Body of pancreas (tissue), 4 donors: ENCODE measurements at regions not wholly inside any gene's neighbourhood (a gene's known extent, or its start where the extent isn't known, plus 50 kb on each side); places are given as distances from the start of the nearest gene placed in this dataset.

ENCODE experiments used
- ATAC-seq: fragments of 150-250 bp; one replicate; pipeline ENCODE4 v1.9.1; 2016
- DNase-seq, 4 donors: peaks; one replicate each; pipeline ENCODE4 v3.0.0-alpha.2; 2019
- H3K27ac ChIP-seq, 4 donors: fragments of 200-600 bp; sonication (generic); 1 replicate in 3 of 4; 2 replicates in 1 of 4; pipeline versions ENCODE4 v1.5.1 to v1.6.1; 2016 to 2019; ENCODE audit warnings: mild to moderate bottlenecking in 1 of 4, mixed read lengths in 1 of 4, moderate library complexity in 1 of 4
- H3K27me3 ChIP-seq, 2 donors: fragments of 200-600 bp; sonication (generic); one replicate each; pipeline ENCODE4 v1.6.0; 2016; ENCODE audit warnings: mild to moderate bottlenecking in 1 of 2
- H3K36me3 ChIP-seq, 2 donors: fragments of 200-600 bp; sonication (generic); replicated peaks in 1 of 2; 2 replicates each; pipeline ENCODE4 v1.5.1; 2016; ENCODE audit warnings: low read depth in 2 of 2; ENCODE audit not compliant: insufficient read depth in 1 of 2
- H3K4me1 ChIP-seq: fragments of 200-600 bp; sonication (generic); one replicate; pipeline ENCODE4 v1.6.0; 2016
- H3K4me3 ChIP-seq, 2 donors: fragments of 200-600 bp; sonication (generic); 1 replicate in 1 of 2; 2 replicates in 1 of 2; pipeline ENCODE4 v1.5.1; 2016 to 2019
- H3K9me3 ChIP-seq, 3 donors: fragments of 200-600 bp; sonication (generic); 1 replicate in 2 of 3; 2 replicates in 1 of 3; pipeline ENCODE4 v1.5.1; 2016
- CTCF ChIP-seq, 7 experiments: fragments of 450-650 bp in 4 of 7; fragments of 200-600 bp in 3 of 7; sonication (generic) in 3 of 7; IDR thresholded peaks; one replicate each; pipeline ENCODE4 v1.5.1; 2016 to 2019; ENCODE audit warnings: antibody characterized with exemption in 7 of 7
- POLR2A ChIP-seq, 3 donors: fragments of 450-650 bp; IDR thresholded peaks; one replicate each; pipeline ENCODE4 v1.6.1; 2016; ENCODE audit warnings: antibody characterized with exemption in 3 of 3, mild to moderate bottlenecking in 2 of 3
- WGBS, 2 donors: methylation state at CpG; one replicate each; pipeline ENCODE4 v1.1.5; 2017; 5-methylcytosine and 5-hydroxymethylcytosine counted together
- intact Hi-C: fragments of 100-400 bp; cut with DNase I; formaldehyde crosslinking; loops from one replicate; pipeline ENCODE4 v1.15.1; 2023

DNA sequence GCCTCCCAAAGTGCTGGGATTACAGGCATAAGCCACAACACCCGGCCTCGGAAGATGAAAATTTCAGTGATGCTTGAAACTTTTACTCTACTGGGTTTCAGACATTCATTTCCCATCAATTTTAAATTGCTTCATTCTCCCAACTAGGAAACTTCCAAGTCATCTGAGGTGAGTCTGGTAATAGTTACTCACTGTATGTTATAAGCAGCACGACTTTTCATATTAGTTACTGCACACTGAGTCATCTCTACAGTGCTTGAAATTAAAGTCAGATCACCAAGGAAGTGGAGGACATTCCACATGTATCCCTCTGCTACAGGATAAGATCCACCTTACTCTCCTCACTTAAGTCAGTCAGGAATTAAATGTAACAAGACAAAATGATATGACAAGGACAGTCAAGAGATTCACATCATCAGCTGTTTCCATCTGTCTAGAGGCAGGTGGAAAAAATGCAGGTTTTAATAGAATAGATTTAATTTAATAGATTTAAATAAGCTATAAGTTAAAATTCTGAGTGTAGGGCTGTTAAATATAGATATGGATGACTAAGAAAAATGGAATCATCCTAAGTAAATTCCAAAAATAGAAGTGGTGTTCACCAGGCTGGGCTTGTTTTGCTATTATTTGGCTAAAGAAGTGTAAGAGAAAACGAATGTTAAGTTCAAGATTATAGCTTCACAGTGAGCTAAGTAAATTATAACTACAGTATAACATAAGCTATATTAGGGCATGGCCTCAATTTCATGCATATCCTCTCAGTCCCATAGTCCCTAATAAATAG, 104.4 kb downstream of the TMCO5A start:
- TF ChIP-seq POLR2A (IDR thresholded peaks at IDR 0.05) = no peak
- no peak for TF ChIP-seq CTCF (IDR thresholded peaks at IDR 0.05)
- intact Hi-C loops = no loop called here
- WGBS, 2 donors = 64 to 74% methylated on average over 4 of the region's 4 CpGs

DNA sequence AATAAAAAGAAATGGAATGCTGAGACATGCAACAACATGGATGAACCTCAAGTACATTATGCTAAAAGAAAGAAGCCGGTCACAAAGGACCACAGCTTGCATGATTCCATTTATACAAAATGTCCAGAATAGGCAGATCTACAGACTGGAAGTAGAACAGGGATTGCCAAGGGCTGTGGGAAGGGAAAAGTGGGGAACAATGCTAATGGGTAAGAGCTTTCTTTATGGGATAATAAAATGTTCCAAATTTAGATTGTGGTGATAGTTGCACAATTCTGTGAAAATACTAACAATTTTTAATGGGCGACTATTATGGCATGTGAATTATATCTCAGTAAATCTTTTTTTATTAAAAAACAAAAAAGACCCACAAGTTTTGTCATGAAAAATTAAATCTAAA, 106.2 kb downstream of the TMCO5A start:
- Histone ChIP-seq H3K4me1 (no peaks in the 10 kb centered on the region), H3K4me3 (no peak overlapping the region), H3K36me3 (no peaks in the 10 kb centered on the region), H3K27ac (no peak overlapping the region), H3K9me3 (no peaks in the 10 kb centered on the region), H3K27me3 (no peaks in the 10 kb centered on the region)
- TF ChIP-seq POLR2A (IDR thresholded peaks at IDR 0.05) (no peak), CTCF (IDR thresholded peaks at IDR 0.05) (no peak)
- WGBS, 2 donors = 78 to 85% methylated on average over 2 of the region's 2 CpGs
- intact Hi-C loops = no loop called here
- ATAC-seq (no peak), DNase-seq (no peak)

More for the DNA sequence above, 104.4 kb downstream of the TMCO5A start:
- DNase-seq (no peak), ATAC-seq (no peak)
- Histone ChIP-seq H3K27me3 (no peaks in the 10 kb centered on the region), H3K4me1 (no peaks in the 10 kb centered on the region), H3K9me3 (no peaks in the 10 kb centered on the region), H3K36me3 (no peaks in the 10 kb centered on the region), H3K4me3 (no peak overlapping the region), H3K27ac (no peak overlapping the region)

GRCh38 chr15:38041576-38041975, 107.1 kb downstream of the TMCO5A start:
- DNase-seq (no peak), ATAC-seq (no peak)
- intact Hi-C loops = no loop called here

DNA sequence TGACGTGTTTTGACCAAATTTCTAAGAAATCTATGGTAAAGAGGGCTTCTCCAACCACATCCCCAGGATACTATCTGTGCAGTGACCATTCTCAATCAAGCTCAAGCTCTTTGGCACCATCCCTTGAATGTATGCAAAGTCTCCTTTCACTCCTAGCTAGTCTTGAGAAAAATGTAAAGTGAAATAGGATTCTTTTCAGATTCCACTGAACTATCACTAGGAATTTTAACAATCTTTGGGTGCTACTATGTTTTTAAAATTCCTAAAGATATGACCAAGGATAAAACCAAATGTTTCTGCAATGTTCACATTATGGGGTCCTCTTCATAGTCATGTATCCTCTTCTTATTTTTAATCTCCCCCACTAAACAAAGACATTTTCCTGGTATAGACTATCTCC, 107.8 kb downstream of the TMCO5A start:
- TF ChIP-seq CTCF (IDR thresholded peaks at IDR 0.05) (no peak), POLR2A (IDR thresholded peaks at IDR 0.05) (no peak)
- Histone ChIP-seq H3K36me3 (no peaks in the 10 kb centered on the region), H3K9me3 (no peaks in the 10 kb centered on the region), H3K4me1 (no peaks in the 10 kb centered on the region), H3K27me3 (no peaks in the 10 kb centered on the region), H3K27ac (no peak overlapping the region), H3K4me3 (no peak overlapping the region)
- 43 to 50% methylated on average over 1 of the region's 1 CpG for WGBS, 2 donors
- intact Hi-C loops = no loop called here
- no peak for DNase-seq
- ATAC-seq = no peak

More at GRCh38 chr15:38041576-38041975, 107.1 kb downstream of the TMCO5A start:
- Histone ChIP-seq H3K9me3 (no peaks in the 10 kb centered on the region), H3K36me3 (no peaks in the 10 kb centered on the region), H3K4me1 (no peaks in the 10 kb centered on the region), H3K4me3 (no peak overlapping the region), H3K27me3 (no peaks in the 10 kb centered on the region), H3K27ac (no peak overlapping the region)
- TF ChIP-seq POLR2A (IDR thresholded peaks at IDR 0.05) (no peak), CTCF (IDR thresholded peaks at IDR 0.05) (no peak)
- 15 to 23% methylated on average over 2 of the region's 2 CpGs for WGBS, 2 donors
